ENCODE measurements at regions not wholly inside any gene's neighbourhood (a gene's known extent, or its start where the extent isn't known, plus 50 kb on each side); places are given as distances from the start of the nearest gene placed in this dataset.
"Not testable (repeated sequence)": the region's sequence is repeated elsewhere in the genome, so short reads cannot be mapped to it uniquely, and the experiment has no call there.

DNA sequence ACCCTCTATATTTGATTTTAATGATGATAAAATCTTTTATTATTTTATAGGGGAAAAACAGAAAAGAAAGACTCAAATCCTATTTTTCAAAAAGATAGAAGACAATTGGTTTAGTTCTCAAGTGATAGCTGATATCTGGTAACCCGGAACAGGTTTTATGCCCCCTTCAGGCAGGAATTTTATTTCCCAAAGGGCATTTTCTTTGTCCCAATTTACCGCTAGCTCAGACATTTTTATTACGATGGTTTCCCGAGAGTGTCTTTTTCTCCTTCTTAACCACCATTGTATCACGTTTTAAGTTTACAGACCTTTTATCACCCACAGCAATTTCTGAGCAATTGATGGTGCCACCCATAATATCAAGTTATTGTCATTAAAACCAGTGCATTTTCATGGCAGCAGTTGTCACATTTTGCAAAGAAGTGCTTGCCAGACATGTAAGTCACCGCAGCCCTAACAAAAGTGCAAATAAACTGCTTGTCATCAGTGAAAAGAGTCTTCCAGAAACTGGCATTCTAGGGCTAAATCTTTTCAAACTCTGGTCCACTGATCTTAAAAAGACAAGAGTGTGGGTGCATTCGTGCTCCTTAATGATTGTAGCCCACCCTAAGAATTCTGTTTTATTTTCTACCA is 204.8 kb upstream of the VCX start:
- DNase-seq (ENCODE audit: low read depth) = no peak

DNA sequence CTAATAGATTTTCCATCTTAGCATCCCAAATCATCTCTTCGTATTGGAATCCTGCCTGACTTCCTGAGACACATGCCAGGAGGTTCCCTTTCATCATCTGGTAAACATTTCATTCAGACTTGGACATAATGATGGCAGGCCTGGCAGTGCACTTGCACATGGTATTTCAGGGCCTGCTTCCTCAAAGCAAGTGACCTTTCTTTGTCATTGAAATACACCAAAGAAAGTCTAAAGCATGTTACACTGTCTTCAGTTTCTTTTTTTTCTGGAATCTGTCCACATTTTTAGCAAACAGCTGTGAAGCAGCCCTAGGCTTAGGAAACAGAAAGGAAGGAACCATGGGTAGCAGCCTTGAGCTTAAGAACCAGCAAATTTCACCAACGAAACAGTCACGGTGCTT is 205.9 kb upstream of the VCX start:
- no peak for DNase-seq (ENCODE audit: low read depth)

DNA sequence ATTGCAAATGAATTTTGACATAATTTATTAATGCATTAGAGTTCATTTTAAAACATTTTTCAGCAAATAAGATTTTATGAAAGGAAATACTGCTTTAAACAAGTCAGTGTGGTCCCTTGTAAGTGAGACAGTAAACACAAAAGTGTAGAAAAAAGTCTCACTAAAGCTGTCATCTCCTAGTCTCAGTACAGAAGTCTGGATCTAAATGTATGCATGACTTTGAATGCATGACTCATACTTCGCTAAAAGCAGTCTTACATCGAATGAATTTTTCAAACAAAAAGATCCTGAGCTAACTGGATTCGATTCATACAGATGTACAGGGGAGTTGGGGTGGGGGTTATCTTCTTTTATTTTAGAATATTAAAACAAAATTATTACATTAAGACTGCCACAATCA is 207.4 kb upstream of the VCX start:
- DNase-seq (ENCODE audit: low read depth) = no peak

DNA sequence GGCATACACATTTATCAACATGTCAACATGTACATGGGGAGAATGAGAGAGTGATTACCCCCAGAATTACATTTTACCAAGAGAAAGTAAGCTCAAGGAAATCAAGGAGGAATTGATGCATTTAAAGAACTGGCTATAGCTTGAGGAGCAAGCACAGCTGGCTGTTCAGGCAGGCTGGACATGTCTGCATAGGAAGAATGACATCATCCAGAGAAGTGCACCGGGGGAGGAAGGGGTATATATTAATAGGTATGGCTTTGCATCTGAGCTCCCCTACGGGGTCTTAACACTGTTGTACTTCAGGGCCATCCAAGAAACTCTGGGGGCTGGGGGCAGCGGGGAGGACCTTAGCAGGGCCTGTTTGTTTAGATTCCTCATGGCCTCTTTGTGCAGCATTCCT is 222.4 kb upstream of the VCX start:
- no peak for DNase-seq (ENCODE audit: low read depth)

GRCh38 chrX:7617994-7618393 is 225.0 kb upstream of the VCX start:
- DNase-seq (ENCODE audit: low read depth) = no peak

GRCh38 chrX:7614616-7615015 is 228.4 kb upstream of the VCX start:
- DNase-seq (ENCODE audit: low read depth) = no peak

- not testable (repeated sequence) for DNase-seq (ENCODE audit: low read depth)
Observed at GRCh38 chrX:7608625-7609024, 234.3 kb upstream of the VCX start.

- no peak for DNase-seq (ENCODE audit: low read depth)
Observed at GRCh38 chrX:7606039-7606652, 236.8 kb upstream of the VCX start.

DNA sequence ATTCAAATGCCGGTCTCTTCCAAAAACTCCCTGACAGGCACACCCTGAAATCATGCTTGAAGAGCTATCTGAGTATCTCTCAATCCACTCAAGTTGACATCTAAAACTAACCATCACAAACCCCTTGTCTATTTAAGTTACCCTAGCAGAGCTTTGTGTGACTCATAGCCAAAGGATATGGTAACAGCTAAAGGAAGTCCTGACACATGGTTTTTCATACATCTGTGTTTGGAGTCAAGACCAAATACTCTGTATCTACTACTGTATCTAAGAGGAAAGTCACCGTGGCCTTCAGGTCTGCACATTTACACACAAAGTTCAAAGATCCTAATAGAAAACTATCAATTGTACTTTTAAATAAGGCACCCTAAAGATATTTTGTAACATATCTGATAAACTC is 239.6 kb upstream of the VCX start:
- no peak for DNase-seq (ENCODE audit: low read depth)

DNA sequence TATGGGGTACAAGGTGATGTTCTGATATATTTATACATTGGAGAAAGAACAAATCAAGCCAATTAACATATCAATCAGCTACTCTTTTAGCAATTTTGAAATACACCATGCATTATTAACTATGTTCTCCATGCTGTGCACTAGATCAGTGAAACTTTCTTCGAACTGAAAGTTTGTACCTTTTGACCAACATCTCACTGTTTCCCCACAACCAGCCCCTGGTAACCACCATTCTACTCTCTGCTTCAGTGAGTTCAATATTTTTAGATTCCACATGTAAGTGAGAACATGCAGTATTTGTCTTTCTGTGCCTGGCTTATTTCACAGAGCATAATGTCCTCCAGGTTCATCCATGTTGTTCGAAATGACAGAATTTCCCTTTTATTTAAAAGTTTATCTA is 246.1 kb upstream of the VCX start:
- no peak for DNase-seq (ENCODE audit: low read depth)

- DNase-seq (ENCODE audit: low read depth) = not testable (repeated sequence)
Observed at GRCh38 chrX:7593370-7593769, 249.6 kb upstream of the VCX start.

DNA sequence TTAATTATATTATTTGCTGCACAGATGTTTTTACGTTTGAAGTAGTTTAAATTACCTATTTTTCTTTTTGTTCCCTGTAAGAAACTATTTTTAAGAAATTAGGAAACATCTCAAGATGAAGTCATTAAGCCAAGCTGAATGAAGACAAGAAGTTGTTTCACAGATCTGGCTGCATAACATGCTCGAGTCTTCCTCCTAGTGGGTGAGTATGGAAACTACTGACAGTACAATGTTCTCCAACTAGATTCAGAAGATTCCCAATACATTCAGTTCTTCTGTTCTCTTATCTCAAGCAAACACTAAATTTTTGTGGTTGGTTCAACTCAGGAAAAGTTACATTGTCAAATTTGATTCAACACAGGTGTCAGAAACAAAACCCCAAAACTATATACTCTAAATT is 256.8 kb upstream of the VCX start:
- DNase-seq (ENCODE audit: low read depth) = peak; percentile 5

- DNase-seq (ENCODE audit: low read depth) = no peak
Observed at GRCh38 chrX:7582191-7582590, 260.8 kb upstream of the VCX start.

DNA sequence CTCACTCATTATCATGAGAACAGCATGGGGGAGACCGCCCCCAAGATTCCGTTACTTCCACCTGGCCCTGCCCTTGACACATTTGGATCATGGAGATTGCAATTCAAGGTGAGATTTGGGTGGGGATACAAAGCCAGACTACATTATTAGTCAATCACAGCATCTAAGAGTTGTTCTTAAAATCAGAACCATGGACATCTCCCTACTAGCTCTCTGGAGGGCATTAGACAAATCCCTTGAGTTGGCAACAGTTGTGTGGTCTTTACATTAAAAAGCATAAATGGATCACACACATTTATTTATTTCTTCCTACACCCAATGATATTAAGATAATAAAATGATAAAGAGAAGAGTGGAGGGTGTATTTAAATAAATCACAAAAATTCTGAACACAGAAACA is 262.8 kb upstream of the VCX start:
- DNase-seq (ENCODE audit: low read depth) = no peak

DNA sequence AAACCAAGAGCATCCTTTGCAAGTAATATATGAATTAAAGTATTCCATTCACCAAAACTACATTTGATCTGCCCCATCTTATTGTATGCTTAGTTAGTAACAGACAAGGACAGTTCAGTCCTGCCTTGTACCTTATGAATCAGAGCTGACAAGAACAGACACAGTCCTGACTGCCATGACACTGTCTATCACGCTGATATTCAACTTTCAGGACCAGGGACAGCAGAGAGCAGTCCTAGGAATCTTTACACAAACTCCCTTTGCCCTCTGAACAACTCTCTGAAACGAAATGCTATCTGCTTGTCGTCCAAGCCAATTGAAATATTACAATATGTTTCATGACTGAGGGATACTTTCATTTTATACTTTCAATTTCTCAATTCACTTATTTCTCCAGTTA is 268.6 kb upstream of the VCX start:
- no peak for DNase-seq (ENCODE audit: low read depth)

GRCh38 chrX:7570432-7571029 is 272.4 kb upstream of the VCX start:
- DNase-seq (ENCODE audit: low read depth) = no peak

GRCh38 chrX:7568597-7568996 is 274.4 kb upstream of the VCX start:
- DNase-seq (ENCODE audit: low read depth) = no peak

- no peak for DNase-seq (ENCODE audit: low read depth)
Observed at GRCh38 chrX:7568130-7568529, 274.8 kb upstream of the VCX start.

GRCh38 chrX:7552760-7553159 is 290.2 kb upstream of the VCX start:
- DNase-seq (ENCODE audit: low read depth) = no peak

- no peak for DNase-seq (ENCODE audit: low read depth)
Observed at GRCh38 chrX:7546551-7547080, 296.4 kb upstream of the VCX start.

- DNase-seq (ENCODE audit: low read depth) = no peak
Observed at GRCh38 chrX:7545564-7545963, 297.4 kb upstream of the VCX start.

DNA sequence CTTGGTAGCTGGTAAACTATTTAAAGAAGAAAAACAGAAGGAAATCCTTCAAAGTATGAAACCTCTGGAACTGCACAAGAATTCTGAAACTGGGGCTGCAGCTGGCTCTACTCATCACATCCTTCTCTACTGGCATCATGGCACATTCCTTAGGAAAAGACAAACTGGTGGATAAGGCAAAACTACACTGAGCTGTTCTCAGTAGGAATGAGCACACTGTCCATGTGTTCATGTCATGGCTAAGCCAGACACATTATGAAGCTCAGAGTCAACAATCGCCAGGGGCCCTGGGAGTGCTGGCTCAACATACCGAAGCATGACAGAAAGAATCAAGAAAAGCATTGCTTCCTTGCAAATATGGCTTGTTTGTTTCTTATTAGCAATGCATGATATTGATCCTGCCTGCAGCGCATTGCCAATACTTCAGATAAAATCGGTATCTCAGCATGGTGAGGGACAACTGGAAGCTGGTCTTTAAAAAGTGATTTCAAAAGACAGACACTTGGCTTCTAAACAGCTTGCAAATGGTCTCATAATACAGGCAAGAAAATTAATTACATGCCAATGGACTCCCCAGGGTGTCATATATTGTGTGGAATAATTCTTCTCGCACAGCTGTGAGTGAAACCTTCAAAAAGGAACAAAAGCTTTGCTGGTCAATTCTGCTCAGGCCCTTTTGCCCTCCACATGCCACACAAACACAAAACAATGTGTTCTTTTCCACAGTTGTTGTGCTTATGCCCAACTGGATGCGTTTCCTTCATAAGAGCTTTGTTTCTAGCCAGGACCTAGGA is 300.2 kb upstream of the VCX start:
- DNase-seq (ENCODE audit: low read depth) = no peak

DNA sequence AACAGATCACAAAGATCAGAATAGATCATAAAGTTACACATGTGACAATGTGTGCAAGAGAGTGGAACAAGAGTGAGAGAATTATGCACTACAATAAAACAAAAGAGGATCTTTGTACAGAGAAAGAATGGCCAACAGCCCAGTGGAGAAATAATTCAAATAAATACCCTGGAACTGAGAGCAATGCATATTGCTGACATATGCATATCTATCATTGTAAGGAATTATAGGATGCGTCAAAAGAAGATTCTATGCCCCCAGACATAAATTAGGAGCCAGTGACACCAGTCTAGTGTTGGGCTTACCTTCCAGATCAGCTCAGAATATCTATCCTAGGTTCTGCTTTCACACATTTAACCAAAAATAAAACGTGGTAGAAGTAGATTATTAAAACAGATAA is 320.1 kb upstream of the VCX start:
- no peak for DNase-seq (ENCODE audit: low read depth)
